ENCODE measurements at regions not wholly inside any gene's neighbourhood (a gene's known extent, or its start where the extent isn't known, plus 50 kb on each side); places are given as distances from the start of the nearest gene placed in this dataset.

- Histone ChIP-seq H3K27me3 (ENCODE audit: control insufficient read depth in 2 of 2, insufficient read depth in 2 of 2, low read length in 2 of 2) (no peaks in the 10 kb centered on the region), H3K36me3 (ENCODE audit: control insufficient read depth in 2 of 2, extremely low read depth in 1 of 2, insufficient read depth in 2 of 2, low read length in 2 of 2) (no peaks in the 10 kb centered on the region), H3K4me1 (ENCODE audit: control insufficient read depth, extremely low read depth, insufficient read depth, low read length) (no peaks in the 10 kb centered on the region), H3K27ac (ENCODE audit: insufficient read depth, low read depth, low read length) (no peak overlapping the region), H2AFZ (ENCODE audit: low read depth, low read length) (no peak overlapping the region), H3K9me3 (replicated peaks; ENCODE audit: control insufficient read depth, insufficient read depth, low read length) (no peaks in the 10 kb centered on the region), H3K79me2 (ENCODE audit: control insufficient read depth, insufficient read depth, low read length) (no peaks in the 10 kb centered on the region), H3K4me2 (ENCODE audit: insufficient read depth, low read length) (no peak overlapping the region), H4K20me1 (replicated peaks; ENCODE audit: control insufficient read depth, extremely low read depth, insufficient read depth, low read length) (no peaks in the 10 kb centered on the region), H3K9ac (replicated peaks; ENCODE audit: extremely low read depth, insufficient read depth, low read length) (no peak overlapping the region), H3K9me1 (replicated peaks; ENCODE audit: control insufficient read depth, extremely low read depth, insufficient read depth, low read length) (no peaks in the 10 kb centered on the region), H3K4me3 (replicated peaks in 1 of 3; ENCODE audit: insufficient read depth in 1 of 3, low read depth in 1 of 3, low read length in 3 of 3) (no peak overlapping the region)
- no peak for TF ChIP-seq POLR2AphosphoS5 (IDR thresholded peaks at IDR 0.05; ENCODE audit: insufficient read depth, low read depth, low read length)
- no peak for TF ChIP-seq JUN (IDR thresholded peaks at IDR 0.05; ENCODE audit: borderline replicate concordance, insufficient read depth, insufficient read length, low read depth)
- TF ChIP-seq MAX (IDR thresholded peaks at IDR 0.05; ENCODE audit: insufficient read depth, insufficient read length), result no peak
- TF ChIP-seq GATA2 (IDR thresholded peaks at IDR 0.05; ENCODE audit: insufficient read depth, insufficient read length, low read depth, low read length), result no peak
- no peak for TF ChIP-seq POLR2A (IDR thresholded peaks at IDR 0.05; ENCODE audit: low read depth, low read length)
- TF ChIP-seq MYC (IDR thresholded peaks at IDR 0.05; ENCODE audit: low read depth, low read length), result no peak
- TF ChIP-seq FOS (IDR thresholded peaks at IDR 0.05; ENCODE audit: borderline replicate concordance, insufficient read depth, low read length), result no peak
- no peak for TF ChIP-seq EZH2 (IDR thresholded peaks at IDR 0.05; ENCODE audit: borderline replicate concordance, low read depth, low read length, severe bottlenecking)
- no peak for TF ChIP-seq CTCF (IDR thresholded peaks at IDR 0.05; ENCODE audit: extremely low read depth in 1 of 2, insufficient read depth in 1 of 2, low read depth in 1 of 2, low read length in 2 of 2)
- dilution Hi-C loops (cut with MboI; ENCODE audit: extremely low pct_ligation_motif_present, low sequenced_read_pairs) (no loop called here), intact Hi-C loops (cut with micrococcal nuclease) (no loop called here)
- ChIA-PET CTCF (no interaction called here), POLR2A (no interaction called here)
- FAIRE-seq (no peak), DNase-seq (ENCODE audit: low read depth, low spot score) (no peak)
- no TSS peak for BruUV-seq (replicated peaks)
These were observed 491.6 kb downstream of the RIT2 start for GRCh38 chr18:42623935-42624334.

Measured in endothelial cell of umbilical vein (primary cell).